HCT116 (cell line): ENCODE measurements at regions not wholly inside any gene's neighbourhood (a gene's known extent, or its start where the extent isn't known, plus 50 kb on each side); places are given as distances from the start of the nearest gene placed in this dataset.

Experiments used
- ATAC-seq: fragments of 200-7000 bp; cut with Tn5 transposase; 2 replicates; pipeline ENCODE4 v1.9.1; 2020; ENCODE audit warnings: mild to moderate bottlenecking, moderate library complexity
- BruUV-seq: library from RNA; stranded (reverse); fragments of 400-500 nt; replicated peaks from 2 replicates; lab custom pipeline; 2021; lab: Mats Ljungman, UMichigan
- CTCF ChIA-PET: fragments of 300-600 bp; sonication (Branson Sonifier 250); formaldehyde crosslinking; loops from one replicate; lab custom pipeline; 2021; ENCODE audit warnings: antibody characterized with exemption; lab: Charles Lee
- POLR2A ChIA-PET: fragments of 300-600, 350-600 bp; sonication (Branson Sonifier 250); formaldehyde crosslinking; loops from one replicate; lab custom pipeline; 2021; ENCODE audit warnings: antibody characterized with exemption; lab: Charles Lee
- RAD21 ChIA-PET, 2 experiments: fragments of 300-600 bp; sonication (Branson Sonifier 250); formaldehyde crosslinking; loops; one replicate each; lab custom pipeline; 2023; ENCODE audit warnings: low total read pairs in 2 of 2; ENCODE audit not compliant: uncharacterized antibody in 2 of 2, unreplicated experiment in 2 of 2, low non-redundant PET in 1 of 2; lab: Charles Lee
- DNase-seq: peaks from one replicate; pipeline ENCODE4 v3.0.0-alpha.2; 2010; ENCODE audit warnings: low read depth, low spot score
- H2AFZ ChIP-seq: fragments of 200-600 bp; shearing (Covaris generic), sonication (generic); 2 replicates; pipeline ENCODE4 v1.6.1; 2017; ENCODE audit warnings: low read depth, mixed run types, mixed read lengths, antibody characterized with exemption, low read length; ENCODE audit not compliant: poor library complexity, severe bottlenecking
- H3K27ac ChIP-seq: 2 replicates; pipeline ENCODE4 v1.5.1; 2012; ENCODE audit warnings: low read depth, low read length
- H3K27me3 ChIP-seq: fragments of 200-600 bp; sonication (generic); 2 replicates; pipeline ENCODE4 v1.6.1; 2016; ENCODE audit warnings: mixed run types, low read length, mixed read lengths; ENCODE audit not compliant: insufficient read depth
- H3K36me3 ChIP-seq, 2 experiments: fragments of 200-500 bp in 1 of 2; fragments of 200-600 bp in 1 of 2; sonication (Bioruptor generic) in 1 of 2; sonication (generic) in 1 of 2; 2 replicates each; pipeline versions ENCODE4 v1.5.1 to v1.6.1; 2014 to 2016; ENCODE audit warnings: low read length in 2 of 2, inconsistent platforms in 1 of 2, mixed read lengths in 1 of 2, mixed run types in 1 of 2; ENCODE audit not compliant: insufficient read depth in 2 of 2, control insufficient read depth in 1 of 2
- H3K4me1 ChIP-seq, 2 experiments: fragments of 200-600 bp in 1 of 2; sonication (generic) in 1 of 2; 2 replicates each; pipeline versions ENCODE4 v1.5.1 to v1.6.1; 2012 to 2017; ENCODE audit warnings: low read length in 2 of 2, inconsistent platforms in 1 of 2, mild to moderate bottlenecking in 1 of 2, mixed read lengths in 1 of 2, mixed run types in 1 of 2, moderate library complexity in 1 of 2; ENCODE audit not compliant: insufficient read depth in 2 of 2, control insufficient read depth in 1 of 2
- H3K4me2 ChIP-seq: fragments of 200-600 bp; sonication (generic); 2 replicates; pipeline ENCODE4 v1.6.1; 2017; ENCODE audit warnings: mixed run types, low read length, mixed read lengths
- H3K4me3 ChIP-seq, 2 experiments: fragments of 200-600 bp in 1 of 2; sonication (generic) in 1 of 2; replicated peaks in 1 of 2; 2 replicates each; pipeline ENCODE4 v1.5.1; 2011 to 2016; ENCODE audit warnings: low read length in 2 of 2, control low read depth in 1 of 2, low read depth in 1 of 2, mild to moderate bottlenecking in 1 of 2, mixed read lengths in 1 of 2, mixed run types in 1 of 2
- H3K79me2 ChIP-seq: fragments of 200-600 bp; sonication (generic); 2 replicates; pipeline ENCODE4 v1.6.1; 2017; ENCODE audit warnings: mild to moderate bottlenecking, mixed run types, low read length, moderate library complexity, mixed read lengths; ENCODE audit not compliant: insufficient read depth
- H3K9ac ChIP-seq: fragments of 200-600 bp; sonication (generic); 2 replicates; pipeline ENCODE4 v1.6.1; 2016; ENCODE audit warnings: low read length, mixed read lengths
- H3K9me2 ChIP-seq: fragments of 200-600 bp; sonication (generic), shearing (Covaris generic); 2 replicates; pipeline ENCODE4 v1.6.1; 2017; ENCODE audit warnings: mixed run types, mild to moderate bottlenecking, moderate library complexity; ENCODE audit not compliant: insufficient read depth
- H3K9me3 ChIP-seq, 2 experiments: fragments of 200-500 bp in 1 of 2; fragments of 200-600 bp in 1 of 2; sonication (Bioruptor generic) in 1 of 2; sonication (generic) in 1 of 2; 2 replicates each; pipeline ENCODE4 v1.6.1; 2014 to 2017; ENCODE audit warnings: low read length in 2 of 2, mixed read lengths in 2 of 2, inconsistent platforms in 1 of 2, low read depth in 1 of 2, mild to moderate bottlenecking in 1 of 2, mixed run types in 1 of 2, moderate library complexity in 1 of 2; ENCODE audit not compliant: control insufficient read depth in 1 of 2, insufficient read depth in 1 of 2
- H4K20me1 ChIP-seq: fragments of 200-600 bp; sonication (generic), shearing (Covaris generic); 2 replicates; pipeline ENCODE4 v1.6.1; 2017; ENCODE audit warnings: mixed run types, mild to moderate bottlenecking, moderate library complexity; ENCODE audit not compliant: insufficient read depth
- ATF3 ChIP-seq: IDR thresholded peaks from 2 replicates; pipeline ENCODE4 v1.6.1; 2012
- CBX3 ChIP-seq: IDR thresholded peaks from 2 replicates; pipeline ENCODE4 v1.6.1; 2012; ENCODE audit warnings: low read depth
- CEBPB ChIP-seq: IDR thresholded peaks from 2 replicates; pipeline ENCODE4 v1.6.1; 2012; ENCODE audit warnings: low read depth
- ELF1 ChIP-seq: IDR thresholded peaks from 2 replicates; pipeline ENCODE4 v1.6.1; 2012; ENCODE audit warnings: low read depth, borderline replicate concordance
- EZH2phosphoT487 ChIP-seq: fragments of 200-600 bp; IDR thresholded peaks from 2 replicates; pipeline ENCODE4 v1.6.1; 2018; ENCODE audit warnings: antibody characterized with exemption, borderline replicate concordance
- JUND ChIP-seq: IDR thresholded peaks from 2 replicates; pipeline ENCODE4 v1.6.1; 2012
- MAX ChIP-seq: IDR thresholded peaks from 2 replicates; pipeline ENCODE4 v1.6.1; 2012
- POLR2A ChIP-seq: IDR thresholded peaks from 2 replicates; pipeline ENCODE4 v1.7.0; 2011; ENCODE audit warnings: borderline replicate concordance; ENCODE audit not compliant: insufficient read depth, insufficient read length; ENCODE audit errors: extremely low read depth
- POLR2AphosphoS5 ChIP-seq: IDR thresholded peaks from 2 replicates; pipeline ENCODE4 v1.6.1; 2011; ENCODE audit warnings: mild to moderate bottlenecking, low read depth, low read length, moderate library complexity
- RAD21 ChIP-seq: IDR thresholded peaks from 2 replicates; pipeline ENCODE4 v1.6.1; 2012; ENCODE audit warnings: low read depth, mild to moderate bottlenecking
- REST ChIP-seq: IDR thresholded peaks from 2 replicates; pipeline ENCODE4 v1.6.1; 2012; ENCODE audit warnings: low read depth
- SIN3A ChIP-seq: IDR thresholded peaks from 2 replicates; pipeline ENCODE4 v1.6.1; 2012; ENCODE audit warnings: low read depth
- SP1 ChIP-seq: IDR thresholded peaks from 2 replicates; pipeline ENCODE4 v1.6.1; 2012; ENCODE audit warnings: low read depth
- SRF ChIP-seq: IDR thresholded peaks from 2 replicates; pipeline ENCODE4 v1.6.1; 2012; ENCODE audit warnings: low read depth
- TCF7L2 ChIP-seq: IDR thresholded peaks from 2 replicates; pipeline ENCODE4 v1.7.0; 2011; ENCODE audit warnings: borderline replicate concordance, inconsistent platforms; ENCODE audit not compliant: insufficient read depth, insufficient read length; ENCODE audit errors: extremely low read depth
- YY1 ChIP-seq: IDR thresholded peaks from 2 replicates; pipeline ENCODE4 v1.6.1; 2011; ENCODE audit warnings: low read length, low read depth, moderate library complexity, mild to moderate bottlenecking; ENCODE audit not compliant: insufficient replicate concordance; ENCODE audit errors: extremely low read depth
- ZFX ChIP-seq: fragments of 450-650 bp; IDR thresholded peaks from 2 replicates; pipeline ENCODE4 v1.6.1; 2017
- ZNF274 ChIP-seq: fragments of 200-500 bp; sonication (Bioruptor generic); IDR thresholded peaks from 2 replicates; pipeline ENCODE4 v1.6.1; 2014; ENCODE audit warnings: mild to moderate bottlenecking, low read depth, low read length, inconsistent platforms
- intact Hi-C: fragments of 100-400 bp; cut with micrococcal nuclease; formaldehyde crosslinking; loops from 2 replicates; pipeline ENCODE4 v1.10.0; 2022
- TF ChIP-seq, protein P1 (sequence below): IDR thresholded peaks from 2 replicates; pipeline ENCODE4 v1.6.1; 2011; ENCODE audit warnings: mild to moderate bottlenecking, low read length, moderate library complexity; ENCODE audit not compliant: insufficient replicate concordance; ENCODE audit errors: extremely low read depth

DNA sequence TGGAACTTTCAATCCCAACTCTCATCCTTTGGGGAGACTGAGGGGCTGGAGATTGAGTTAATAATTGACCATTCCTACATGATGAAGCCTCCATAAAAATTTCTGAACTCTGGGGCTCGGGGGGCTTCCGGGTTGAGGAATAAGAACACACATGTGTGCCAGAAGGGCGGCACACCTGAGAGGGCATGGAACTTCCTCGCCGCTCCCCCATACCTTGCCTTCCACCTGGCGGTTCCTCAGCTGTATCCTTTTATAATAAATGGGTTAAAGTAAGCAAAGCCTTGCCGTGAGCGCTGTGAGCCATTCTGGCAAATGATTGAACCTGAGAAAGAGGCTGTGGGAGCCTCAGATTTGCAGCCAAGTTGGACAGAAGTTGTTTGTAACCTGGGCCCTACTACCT, 164.8 kb downstream of the LY86 start (continued):
- TF ChIP-seq REST: no peak
- TF ChIP-seq MAX: no peak
- TF ChIP-seq POLR2A: no peak

GRCh38 chr6:6756526-6756925, 168.0 kb downstream of the LY86 start:
- ChIA-PET POLR2A (no interaction called here), RAD21 (no interaction called here), CTCF (no interaction called here)
- BruUV-seq: no TSS peak
- Histone ChIP-seq H2AFZ (no peak overlapping the region), H3K36me3 (no peaks in the 10 kb centered on the region), H3K27me3 (no peaks in the 10 kb centered on the region), H3K9me2 (no peaks in the 10 kb centered on the region), H4K20me1 (no peaks in the 10 kb centered on the region), H3K9ac (no peak overlapping the region), H3K27ac (no peak overlapping the region), H3K4me3 (no peak overlapping the region), H3K9me3 (no peaks in the 10 kb centered on the region), H3K4me1 (peaks cover 10 to 33% of the 10 kb centered on the region in 2 experiments; a peak in 3 of 4 replicates), H3K79me2 (no peaks in the 10 kb centered on the region), H3K4me2 (no peak overlapping the region)
- ATAC-seq: no peak
- intact Hi-C loops: no loop called here
- DNase-seq: no peak
- no peak for TF ChIP-seq CEBPB
- TF ChIP-seq MAX: no peak
- no peak for TF ChIP-seq SP1
- TF ChIP-seq JUND: no peak
- no peak for TF ChIP-seq ATF3
- no peak for TF ChIP-seq RAD21
- no peak for TF ChIP-seq YY1
- TF ChIP-seq EZH2phosphoT487: no peak
- no peak for TF ChIP-seq TCF7L2
- TF ChIP-seq SIN3A: no peak
- TF ChIP-seq, protein P1, sequence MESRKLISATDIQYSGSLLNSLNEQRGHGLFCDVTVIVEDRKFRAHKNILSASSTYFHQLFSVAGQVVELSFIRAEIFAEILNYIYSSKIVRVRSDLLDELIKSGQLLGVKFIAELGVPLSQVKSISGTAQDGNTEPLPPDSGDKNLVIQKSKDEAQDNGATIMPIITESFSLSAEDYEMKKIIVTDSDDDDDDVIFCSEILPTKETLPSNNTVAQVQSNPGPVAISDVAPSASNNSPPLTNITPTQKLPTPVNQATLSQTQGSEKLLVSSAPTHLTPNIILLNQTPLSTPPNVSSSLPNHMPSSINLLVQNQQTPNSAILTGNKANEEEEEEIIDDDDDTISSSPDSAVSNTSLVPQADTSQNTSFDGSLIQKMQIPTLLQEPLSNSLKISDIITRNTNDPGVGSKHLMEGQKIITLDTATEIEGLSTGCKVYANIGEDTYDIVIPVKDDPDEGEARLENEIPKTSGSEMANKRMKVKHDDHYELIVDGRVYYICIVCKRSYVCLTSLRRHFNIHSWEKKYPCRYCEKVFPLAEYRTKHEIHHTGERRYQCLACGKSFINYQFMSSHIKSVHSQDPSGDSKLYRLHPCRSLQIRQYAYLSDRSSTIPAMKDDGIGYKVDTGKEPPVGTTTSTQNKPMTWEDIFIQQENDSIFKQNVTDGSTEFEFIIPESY: no peak
- no peak for TF ChIP-seq CBX3
- no peak for TF ChIP-seq ZNF274
- TF ChIP-seq ELF1: no peak
- no peak for TF ChIP-seq ZFX
- TF ChIP-seq POLR2AphosphoS5: no peak
- no peak for TF ChIP-seq SRF
- no peak for TF ChIP-seq POLR2A
